ENCODE measurements at regions not wholly inside any gene's neighbourhood (a gene's known extent, or its start where the extent isn't known, plus 50 kb on each side); places are given as distances from the start of the nearest gene placed in this dataset.

DNA sequence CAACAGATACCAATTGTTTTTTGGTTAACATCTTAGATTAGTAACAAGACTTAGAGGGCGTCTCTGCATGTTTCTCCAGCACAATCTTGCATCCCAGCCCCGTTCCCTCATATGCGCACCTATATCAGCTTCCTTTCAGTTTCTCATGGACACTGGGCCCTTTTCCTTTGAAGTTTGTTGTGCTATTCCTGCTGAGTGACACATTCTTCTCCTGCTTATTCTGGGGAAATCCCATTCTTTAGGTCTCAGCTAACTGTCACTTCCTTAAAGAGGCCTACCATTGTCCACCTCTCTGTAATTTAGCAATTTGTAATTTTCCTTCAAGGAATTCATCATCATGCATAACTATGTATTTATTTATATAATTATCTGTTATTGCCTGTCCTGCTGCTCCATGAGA, 110.3 kb upstream of the STEAP1B start:
- TF ChIP-seq, protein P1, sequence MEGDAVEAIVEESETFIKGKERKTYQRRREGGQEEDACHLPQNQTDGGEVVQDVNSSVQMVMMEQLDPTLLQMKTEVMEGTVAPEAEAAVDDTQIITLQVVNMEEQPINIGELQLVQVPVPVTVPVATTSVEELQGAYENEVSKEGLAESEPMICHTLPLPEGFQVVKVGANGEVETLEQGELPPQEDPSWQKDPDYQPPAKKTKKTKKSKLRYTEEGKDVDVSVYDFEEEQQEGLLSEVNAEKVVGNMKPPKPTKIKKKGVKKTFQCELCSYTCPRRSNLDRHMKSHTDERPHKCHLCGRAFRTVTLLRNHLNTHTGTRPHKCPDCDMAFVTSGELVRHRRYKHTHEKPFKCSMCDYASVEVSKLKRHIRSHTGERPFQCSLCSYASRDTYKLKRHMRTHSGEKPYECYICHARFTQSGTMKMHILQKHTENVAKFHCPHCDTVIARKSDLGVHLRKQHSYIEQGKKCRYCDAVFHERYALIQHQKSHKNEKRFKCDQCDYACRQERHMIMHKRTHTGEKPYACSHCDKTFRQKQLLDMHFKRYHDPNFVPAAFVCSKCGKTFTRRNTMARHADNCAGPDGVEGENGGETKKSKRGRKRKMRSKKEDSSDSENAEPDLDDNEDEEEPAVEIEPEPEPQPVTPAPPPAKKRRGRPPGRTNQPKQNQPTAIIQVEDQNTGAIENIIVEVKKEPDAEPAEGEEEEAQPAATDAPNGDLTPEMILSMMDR (IDR thresholded peaks at IDR 0.05), result no peak
- TF ChIP-seq POLR2A (IDR thresholded peaks at IDR 0.05), result no peak

Data from thyroid gland (tissue), 4 donors.